Esophagus muscularis mucosa (tissue), 4 donors: ENCODE measurements at regions not wholly inside any gene's neighbourhood (a gene's known extent, or its start where the extent isn't known, plus 50 kb on each side); places are given as distances from the start of the nearest gene placed in this dataset.

ENCODE experiments used
- EP300 ChIP-seq: sonication (generic); formaldehyde crosslinking; IDR thresholded peaks from one replicate; pipeline ENCODE4 v1.6.1; 2017; ENCODE audit warnings: antibody characterized with exemption
- POLR2A ChIP-seq: fragments of 450-650 bp; IDR thresholded peaks from one replicate; pipeline ENCODE4 v1.6.1; 2017; ENCODE audit warnings: antibody characterized with exemption, moderate library complexity, mild to moderate bottlenecking, low read depth
- POLR2AphosphoS5 ChIP-seq, 2 donors: sonication (generic); formaldehyde crosslinking; IDR thresholded peaks; one replicate each; pipeline ENCODE4 v1.6.1; 2017; ENCODE audit warnings: antibody characterized with exemption in 2 of 2
- TF ChIP-seq, protein P1 (sequence below), 3 experiments: fragments of 200-600 bp in 2 of 3; fragments of 450-650 bp in 1 of 3; sonication (generic) in 2 of 3; IDR thresholded peaks; one replicate each; pipeline ENCODE4 v1.5.1; 2017 to 2019; ENCODE audit warnings: antibody characterized with exemption in 3 of 3, mild to moderate bottlenecking in 2 of 3, moderate library complexity in 1 of 3

DNA sequence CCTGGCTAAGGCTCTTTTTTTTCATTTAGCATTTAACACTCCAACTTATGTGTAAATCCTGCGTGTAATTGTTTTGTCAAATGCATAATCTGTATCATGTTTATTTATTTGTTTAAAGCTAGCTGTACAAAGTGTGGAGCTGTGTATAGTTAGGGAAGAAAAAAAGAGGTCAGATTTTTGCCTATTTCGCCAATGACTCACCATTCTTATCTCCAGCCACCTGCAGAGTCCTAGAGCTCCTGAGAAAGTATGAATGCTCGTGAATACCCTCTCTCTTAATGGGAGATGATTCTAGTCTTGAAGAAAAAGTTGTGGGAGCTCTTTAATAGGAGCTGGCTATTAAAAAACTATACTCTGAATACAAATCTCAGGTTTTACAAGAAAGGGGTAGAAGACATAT lies 778.8 kb upstream of the SLITRK5 start:
- TF ChIP-seq, protein P1, sequence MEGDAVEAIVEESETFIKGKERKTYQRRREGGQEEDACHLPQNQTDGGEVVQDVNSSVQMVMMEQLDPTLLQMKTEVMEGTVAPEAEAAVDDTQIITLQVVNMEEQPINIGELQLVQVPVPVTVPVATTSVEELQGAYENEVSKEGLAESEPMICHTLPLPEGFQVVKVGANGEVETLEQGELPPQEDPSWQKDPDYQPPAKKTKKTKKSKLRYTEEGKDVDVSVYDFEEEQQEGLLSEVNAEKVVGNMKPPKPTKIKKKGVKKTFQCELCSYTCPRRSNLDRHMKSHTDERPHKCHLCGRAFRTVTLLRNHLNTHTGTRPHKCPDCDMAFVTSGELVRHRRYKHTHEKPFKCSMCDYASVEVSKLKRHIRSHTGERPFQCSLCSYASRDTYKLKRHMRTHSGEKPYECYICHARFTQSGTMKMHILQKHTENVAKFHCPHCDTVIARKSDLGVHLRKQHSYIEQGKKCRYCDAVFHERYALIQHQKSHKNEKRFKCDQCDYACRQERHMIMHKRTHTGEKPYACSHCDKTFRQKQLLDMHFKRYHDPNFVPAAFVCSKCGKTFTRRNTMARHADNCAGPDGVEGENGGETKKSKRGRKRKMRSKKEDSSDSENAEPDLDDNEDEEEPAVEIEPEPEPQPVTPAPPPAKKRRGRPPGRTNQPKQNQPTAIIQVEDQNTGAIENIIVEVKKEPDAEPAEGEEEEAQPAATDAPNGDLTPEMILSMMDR (IDR thresholded peaks at IDR 0.05), result no peak
- TF ChIP-seq POLR2A, result no peak
- no peak for TF ChIP-seq POLR2AphosphoS5 (IDR thresholded peaks at IDR 0.05)
- TF ChIP-seq EP300, result no peak
